CD4-positive, alpha-beta T cell treated with Interleukin-17A for 4 hours (primary cell): ENCODE measurements at regions not wholly inside any gene's neighbourhood (a gene's known extent, or its start where the extent isn't known, plus 50 kb on each side); places are given as distances from the start of the nearest gene placed in this dataset.
"Not testable (repeated sequence)": the region's sequence is repeated elsewhere in the genome, so short reads cannot be mapped to it uniquely, and the experiment has no call there.

Experiments used
- DNase-seq: peaks from one replicate; pipeline ENCODE4 v3.0.0-alpha.2; 2020; ENCODE audit warnings: mixed read lengths

GRCh38 chr11:109480251-109480650 is 58.3 kb downstream of the C11orf87 start:
- DNase-seq, result no peak

- DNase-seq, result no peak
Observed at GRCh38 chr11:109486129-109486528, 64.1 kb downstream of the C11orf87 start.

GRCh38 chr11:109490953-109491635 is 69.1 kb downstream of the C11orf87 start:
- DNase-seq, result no peak

GRCh38 chr11:109506115-109506514 is 84.1 kb downstream of the C11orf87 start:
- DNase-seq, result no peak

GRCh38 chr11:109507331-109507730 is 85.3 kb downstream of the C11orf87 start:
- no peak for DNase-seq

- no peak for DNase-seq
Observed at GRCh38 chr11:109507836-109508561, 86.0 kb downstream of the C11orf87 start.

GRCh38 chr11:109508943-109509342 is 87.0 kb downstream of the C11orf87 start:
- DNase-seq, result no peak

GRCh38 chr11:109510316-109510715 is 88.3 kb downstream of the C11orf87 start:
- no peak for DNase-seq

- no peak for DNase-seq
Observed at GRCh38 chr11:109511598-109511997, 89.6 kb downstream of the C11orf87 start.

GRCh38 chr11:109512249-109512648 is 90.3 kb downstream of the C11orf87 start:
- no peak for DNase-seq

- no peak for DNase-seq
Observed at GRCh38 chr11:109512680-109513079, 90.7 kb downstream of the C11orf87 start.

GRCh38 chr11:109514313-109515018 is 92.5 kb downstream of the C11orf87 start:
- no peak for DNase-seq

- DNase-seq, result no peak
Observed at GRCh38 chr11:109519253-109519652, 97.3 kb downstream of the C11orf87 start.

GRCh38 chr11:109521571-109522086 is 99.6 kb downstream of the C11orf87 start:
- no peak for DNase-seq

- DNase-seq, result no peak
Observed at GRCh38 chr11:109522116-109522755, 100.2 kb downstream of the C11orf87 start.

GRCh38 chr11:109525636-109526035 is 103.6 kb downstream of the C11orf87 start:
- not testable (repeated sequence) for DNase-seq

- DNase-seq, result no peak
Observed at GRCh38 chr11:109526061-109526460, 104.1 kb downstream of the C11orf87 start.

- no peak for DNase-seq
Observed at GRCh38 chr11:109526931-109527330, 104.9 kb downstream of the C11orf87 start.

GRCh38 chr11:109527496-109527895 is 105.5 kb downstream of the C11orf87 start:
- no peak for DNase-seq

GRCh38 chr11:109547356-109548027 is 125.5 kb downstream of the C11orf87 start:
- DNase-seq, result no peak

GRCh38 chr11:109552376-109552775 is 130.4 kb downstream of the C11orf87 start:
- DNase-seq, result no peak

- no peak for DNase-seq
Observed at GRCh38 chr11:109553284-109553683, 131.3 kb downstream of the C11orf87 start.
